SKM-1 (cell line): ENCODE measurements at regions not wholly inside any gene's neighbourhood (a gene's known extent, or its start where the extent isn't known, plus 50 kb on each side); places are given as distances from the start of the nearest gene placed in this dataset.
"Not testable (repeated sequence)": the region's sequence is repeated elsewhere in the genome, so short reads cannot be mapped to it uniquely, and the experiment has no call there.

Experiments
- DNase-seq: peaks from one replicate; lab custom pipeline; 2025; ENCODE audit not compliant: unreplicated experiment; lab: John Stamatoyannopoulos, UW

GRCh38 chr5:39533749-39534148 lies 109.0 kb upstream of the DAB2 start:
- DNase-seq = no peak

GRCh38 chr5:39532511-39532910 lies 107.7 kb upstream of the DAB2 start:
- DNase-seq = no peak

- DNase-seq = no peak
Measured at GRCh38 chr5:39531306-39531705, 106.5 kb upstream of the DAB2 start.

- no peak for DNase-seq
Measured at GRCh38 chr5:39526914-39527477, 102.2 kb upstream of the DAB2 start.

- not testable (repeated sequence) for DNase-seq
Measured at GRCh38 chr5:39525781-39526180, 101.0 kb upstream of the DAB2 start.

GRCh38 chr5:39525271-39525670 lies 100.5 kb upstream of the DAB2 start:
- DNase-seq = no peak

GRCh38 chr5:39523821-39524220 lies 99.0 kb upstream of the DAB2 start:
- DNase-seq = no peak

GRCh38 chr5:39521940-39522590 lies 97.3 kb upstream of the DAB2 start:
- no peak for DNase-seq

GRCh38 chr5:39521098-39521860 lies 96.5 kb upstream of the DAB2 start:
- no peak for DNase-seq

- no peak for DNase-seq
Measured at GRCh38 chr5:39520232-39520572, 95.4 kb upstream of the DAB2 start.

GRCh38 chr5:39519566-39520231 lies 94.9 kb upstream of the DAB2 start:
- DNase-seq = no peak

GRCh38 chr5:39519079-39519478 lies 94.3 kb upstream of the DAB2 start:
- DNase-seq = no peak

- no peak for DNase-seq
Measured at GRCh38 chr5:39518516-39518915, 93.7 kb upstream of the DAB2 start.

GRCh38 chr5:39517800-39518199 lies 93.0 kb upstream of the DAB2 start:
- DNase-seq = no peak

- no peak for DNase-seq
Measured at GRCh38 chr5:39515881-39516280, 91.1 kb upstream of the DAB2 start.

GRCh38 chr5:39513236-39513635 lies 88.5 kb upstream of the DAB2 start:
- DNase-seq = no peak

GRCh38 chr5:39506211-39506610 lies 81.4 kb upstream of the DAB2 start:
- DNase-seq = no peak

- DNase-seq = no peak
Measured at GRCh38 chr5:39505791-39506190, 81.0 kb upstream of the DAB2 start.

GRCh38 chr5:39505363-39505762 lies 80.6 kb upstream of the DAB2 start:
- DNase-seq = no peak

GRCh38 chr5:39503155-39503554 lies 78.4 kb upstream of the DAB2 start:
- peak; percentile 25 for DNase-seq

GRCh38 chr5:39502704-39503103 lies 77.9 kb upstream of the DAB2 start:
- DNase-seq = no peak

- DNase-seq = no peak
Measured at GRCh38 chr5:39501397-39501796, 76.6 kb upstream of the DAB2 start.
